HCT116 (cell line): ENCODE measurements at regions not wholly inside any gene's neighbourhood (a gene's known extent, or its start where the extent isn't known, plus 50 kb on each side); places are given as distances from the start of the nearest gene placed in this dataset.

ENCODE experiments used
- EGR1 ChIP-seq: IDR thresholded peaks from 2 replicates; pipeline ENCODE4 v1.6.1; 2012; ENCODE audit warnings: low read depth
- ELF1 ChIP-seq: IDR thresholded peaks from 2 replicates; pipeline ENCODE4 v1.6.1; 2012; ENCODE audit warnings: low read depth, borderline replicate concordance
- POLR2A ChIP-seq: IDR thresholded peaks from 2 replicates; pipeline ENCODE4 v1.7.0; 2011; ENCODE audit warnings: borderline replicate concordance; ENCODE audit not compliant: insufficient read depth, insufficient read length; ENCODE audit errors: extremely low read depth
- POLR2AphosphoS5 ChIP-seq: IDR thresholded peaks from 2 replicates; pipeline ENCODE4 v1.6.1; 2011; ENCODE audit warnings: mild to moderate bottlenecking, low read depth, low read length, moderate library complexity
- YY1 ChIP-seq: IDR thresholded peaks from 2 replicates; pipeline ENCODE4 v1.6.1; 2011; ENCODE audit warnings: low read length, low read depth, moderate library complexity, mild to moderate bottlenecking; ENCODE audit not compliant: insufficient replicate concordance; ENCODE audit errors: extremely low read depth
- TF ChIP-seq, protein P1 (sequence below), 3 experiments: fragments of 200-600 bp in 1 of 3; sonication (generic) in 1 of 3; IDR thresholded peaks in 2 of 3; conservative IDR thresholded peaks in 1 of 3; 2 replicates each; pipeline ENCODE4 v1.5.1; 2012 to 2017; ENCODE audit warnings: low read depth in 2 of 3, low read length in 2 of 3, antibody characterized with exemption in 1 of 3, borderline replicate concordance in 1 of 3, control low read depth in 1 of 3, mild to moderate bottlenecking in 1 of 3, mixed read lengths in 1 of 3, mixed run types in 1 of 3, moderate library complexity in 1 of 3; ENCODE audit not compliant: insufficient read depth in 1 of 3
- TF ChIP-seq, protein P2 (sequence below): IDR thresholded peaks from 2 replicates; pipeline ENCODE4 v1.6.1; 2012
- TF ChIP-seq, protein P3 (sequence below): IDR thresholded peaks from 2 replicates; pipeline ENCODE4 v1.6.1; 2012; ENCODE audit warnings: low read depth
- TF ChIP-seq, protein P4 (sequence below): IDR thresholded peaks from 2 replicates; pipeline ENCODE4 v1.6.1; 2012
- TF ChIP-seq, protein P5 (sequence below): IDR thresholded peaks from 2 replicates; pipeline ENCODE4 v1.6.1; 2011; ENCODE audit warnings: mild to moderate bottlenecking, low read length, moderate library complexity; ENCODE audit not compliant: insufficient replicate concordance; ENCODE audit errors: extremely low read depth

DNA sequence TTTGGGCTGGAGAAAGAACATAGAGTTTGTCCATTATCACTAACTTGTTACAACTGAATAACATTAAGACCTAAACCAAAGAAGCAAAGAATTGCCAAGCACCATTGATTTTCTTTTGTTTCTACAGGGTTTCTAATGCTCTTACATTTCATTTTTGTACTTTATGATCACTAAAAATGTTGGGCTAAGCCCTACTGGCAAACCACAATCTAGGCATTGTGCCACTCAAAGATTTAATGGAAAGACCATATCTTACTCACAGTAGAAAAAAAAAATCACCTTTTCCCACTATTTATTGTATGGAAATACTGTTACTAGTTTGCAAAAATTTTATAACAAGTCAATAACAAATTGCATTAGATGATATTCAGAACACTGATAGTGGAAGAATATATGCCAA lies 447.4 kb upstream of the PKDCC start:
- TF ChIP-seq, protein P1, sequence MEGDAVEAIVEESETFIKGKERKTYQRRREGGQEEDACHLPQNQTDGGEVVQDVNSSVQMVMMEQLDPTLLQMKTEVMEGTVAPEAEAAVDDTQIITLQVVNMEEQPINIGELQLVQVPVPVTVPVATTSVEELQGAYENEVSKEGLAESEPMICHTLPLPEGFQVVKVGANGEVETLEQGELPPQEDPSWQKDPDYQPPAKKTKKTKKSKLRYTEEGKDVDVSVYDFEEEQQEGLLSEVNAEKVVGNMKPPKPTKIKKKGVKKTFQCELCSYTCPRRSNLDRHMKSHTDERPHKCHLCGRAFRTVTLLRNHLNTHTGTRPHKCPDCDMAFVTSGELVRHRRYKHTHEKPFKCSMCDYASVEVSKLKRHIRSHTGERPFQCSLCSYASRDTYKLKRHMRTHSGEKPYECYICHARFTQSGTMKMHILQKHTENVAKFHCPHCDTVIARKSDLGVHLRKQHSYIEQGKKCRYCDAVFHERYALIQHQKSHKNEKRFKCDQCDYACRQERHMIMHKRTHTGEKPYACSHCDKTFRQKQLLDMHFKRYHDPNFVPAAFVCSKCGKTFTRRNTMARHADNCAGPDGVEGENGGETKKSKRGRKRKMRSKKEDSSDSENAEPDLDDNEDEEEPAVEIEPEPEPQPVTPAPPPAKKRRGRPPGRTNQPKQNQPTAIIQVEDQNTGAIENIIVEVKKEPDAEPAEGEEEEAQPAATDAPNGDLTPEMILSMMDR (IDR thresholded peaks at IDR 0.05 in 2 of 3, conservative IDR thresholded peaks at IDR 0.05 in 1 of 3; ENCODE audit: borderline replicate concordance in 1 of 3, insufficient read depth in 1 of 3, low read depth in 2 of 3, low read length in 2 of 3), result no peak
- TF ChIP-seq, protein P2, sequence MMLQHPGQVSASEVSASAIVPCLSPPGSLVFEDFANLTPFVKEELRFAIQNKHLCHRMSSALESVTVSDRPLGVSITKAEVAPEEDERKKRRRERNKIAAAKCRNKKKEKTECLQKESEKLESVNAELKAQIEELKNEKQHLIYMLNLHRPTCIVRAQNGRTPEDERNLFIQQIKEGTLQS, result no peak
- TF ChIP-seq YY1 (no peak), POLR2A (no peak), POLR2AphosphoS5 (no peak), ELF1 (no peak), EGR1 (no peak)
- TF ChIP-seq, protein P3, sequence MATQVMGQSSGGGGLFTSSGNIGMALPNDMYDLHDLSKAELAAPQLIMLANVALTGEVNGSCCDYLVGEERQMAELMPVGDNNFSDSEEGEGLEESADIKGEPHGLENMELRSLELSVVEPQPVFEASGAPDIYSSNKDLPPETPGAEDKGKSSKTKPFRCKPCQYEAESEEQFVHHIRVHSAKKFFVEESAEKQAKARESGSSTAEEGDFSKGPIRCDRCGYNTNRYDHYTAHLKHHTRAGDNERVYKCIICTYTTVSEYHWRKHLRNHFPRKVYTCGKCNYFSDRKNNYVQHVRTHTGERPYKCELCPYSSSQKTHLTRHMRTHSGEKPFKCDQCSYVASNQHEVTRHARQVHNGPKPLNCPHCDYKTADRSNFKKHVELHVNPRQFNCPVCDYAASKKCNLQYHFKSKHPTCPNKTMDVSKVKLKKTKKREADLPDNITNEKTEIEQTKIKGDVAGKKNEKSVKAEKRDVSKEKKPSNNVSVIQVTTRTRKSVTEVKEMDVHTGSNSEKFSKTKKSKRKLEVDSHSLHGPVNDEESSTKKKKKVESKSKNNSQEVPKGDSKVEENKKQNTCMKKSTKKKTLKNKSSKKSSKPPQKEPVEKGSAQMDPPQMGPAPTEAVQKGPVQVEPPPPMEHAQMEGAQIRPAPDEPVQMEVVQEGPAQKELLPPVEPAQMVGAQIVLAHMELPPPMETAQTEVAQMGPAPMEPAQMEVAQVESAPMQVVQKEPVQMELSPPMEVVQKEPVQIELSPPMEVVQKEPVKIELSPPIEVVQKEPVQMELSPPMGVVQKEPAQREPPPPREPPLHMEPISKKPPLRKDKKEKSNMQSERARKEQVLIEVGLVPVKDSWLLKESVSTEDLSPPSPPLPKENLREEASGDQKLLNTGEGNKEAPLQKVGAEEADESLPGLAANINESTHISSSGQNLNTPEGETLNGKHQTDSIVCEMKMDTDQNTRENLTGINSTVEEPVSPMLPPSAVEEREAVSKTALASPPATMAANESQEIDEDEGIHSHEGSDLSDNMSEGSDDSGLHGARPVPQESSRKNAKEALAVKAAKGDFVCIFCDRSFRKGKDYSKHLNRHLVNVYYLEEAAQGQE, result no peak
- TF ChIP-seq, protein P4, sequence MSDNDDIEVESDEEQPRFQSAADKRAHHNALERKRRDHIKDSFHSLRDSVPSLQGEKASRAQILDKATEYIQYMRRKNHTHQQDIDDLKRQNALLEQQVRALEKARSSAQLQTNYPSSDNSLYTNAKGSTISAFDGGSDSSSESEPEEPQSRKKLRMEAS, result no peak
- TF ChIP-seq, protein P5, sequence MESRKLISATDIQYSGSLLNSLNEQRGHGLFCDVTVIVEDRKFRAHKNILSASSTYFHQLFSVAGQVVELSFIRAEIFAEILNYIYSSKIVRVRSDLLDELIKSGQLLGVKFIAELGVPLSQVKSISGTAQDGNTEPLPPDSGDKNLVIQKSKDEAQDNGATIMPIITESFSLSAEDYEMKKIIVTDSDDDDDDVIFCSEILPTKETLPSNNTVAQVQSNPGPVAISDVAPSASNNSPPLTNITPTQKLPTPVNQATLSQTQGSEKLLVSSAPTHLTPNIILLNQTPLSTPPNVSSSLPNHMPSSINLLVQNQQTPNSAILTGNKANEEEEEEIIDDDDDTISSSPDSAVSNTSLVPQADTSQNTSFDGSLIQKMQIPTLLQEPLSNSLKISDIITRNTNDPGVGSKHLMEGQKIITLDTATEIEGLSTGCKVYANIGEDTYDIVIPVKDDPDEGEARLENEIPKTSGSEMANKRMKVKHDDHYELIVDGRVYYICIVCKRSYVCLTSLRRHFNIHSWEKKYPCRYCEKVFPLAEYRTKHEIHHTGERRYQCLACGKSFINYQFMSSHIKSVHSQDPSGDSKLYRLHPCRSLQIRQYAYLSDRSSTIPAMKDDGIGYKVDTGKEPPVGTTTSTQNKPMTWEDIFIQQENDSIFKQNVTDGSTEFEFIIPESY, result no peak
